HCT116 (cell line): ENCODE measurements at regions not wholly inside any gene's neighbourhood (a gene's known extent, or its start where the extent isn't known, plus 50 kb on each side); places are given as distances from the start of the nearest gene placed in this dataset.

Experiments
- CTCF ChIP-seq, 3 experiments: fragments of 200-600 bp in 1 of 3; sonication (generic) in 1 of 3; IDR thresholded peaks in 2 of 3; conservative IDR thresholded peaks in 1 of 3; 2 replicates each; pipeline ENCODE4 v1.5.1; 2012 to 2017; ENCODE audit warnings: low read depth in 2 of 3, low read length in 2 of 3, antibody characterized with exemption in 1 of 3, borderline replicate concordance in 1 of 3, control low read depth in 1 of 3, mild to moderate bottlenecking in 1 of 3, mixed read lengths in 1 of 3, mixed run types in 1 of 3, moderate library complexity in 1 of 3; ENCODE audit not compliant: insufficient read depth in 1 of 3
- EGR1 ChIP-seq: IDR thresholded peaks from 2 replicates; pipeline ENCODE4 v1.6.1; 2012; ENCODE audit warnings: low read depth
- EZH2 ChIP-seq: fragments of 200-600 bp; sonication (generic); IDR thresholded peaks from 2 replicates; pipeline ENCODE4 v1.6.1; 2017; ENCODE audit warnings: antibody characterized with exemption, mixed run types
- EZH2phosphoT487 ChIP-seq: fragments of 200-600 bp; IDR thresholded peaks from 2 replicates; pipeline ENCODE4 v1.6.1; 2018; ENCODE audit warnings: antibody characterized with exemption, borderline replicate concordance
- FOSL1 ChIP-seq: IDR thresholded peaks from 2 replicates; pipeline ENCODE4 v1.6.1; 2012; ENCODE audit warnings: low read depth
- JUND ChIP-seq: IDR thresholded peaks from 2 replicates; pipeline ENCODE4 v1.6.1; 2012
- POLR2A ChIP-seq: IDR thresholded peaks from 2 replicates; pipeline ENCODE4 v1.7.0; 2011; ENCODE audit warnings: borderline replicate concordance; ENCODE audit not compliant: insufficient read depth, insufficient read length; ENCODE audit errors: extremely low read depth
- RAD21 ChIP-seq: IDR thresholded peaks from 2 replicates; pipeline ENCODE4 v1.6.1; 2012; ENCODE audit warnings: low read depth, mild to moderate bottlenecking
- REST ChIP-seq: IDR thresholded peaks from 2 replicates; pipeline ENCODE4 v1.6.1; 2012; ENCODE audit warnings: low read depth
- SIN3A ChIP-seq: IDR thresholded peaks from 2 replicates; pipeline ENCODE4 v1.6.1; 2012; ENCODE audit warnings: low read depth
- TCF7L2 ChIP-seq: IDR thresholded peaks from 2 replicates; pipeline ENCODE4 v1.7.0; 2011; ENCODE audit warnings: borderline replicate concordance, inconsistent platforms; ENCODE audit not compliant: insufficient read depth, insufficient read length; ENCODE audit errors: extremely low read depth
- ZBTB33 ChIP-seq: IDR thresholded peaks from 2 replicates; pipeline ENCODE4 v1.6.1; 2011; ENCODE audit warnings: mild to moderate bottlenecking, low read length, moderate library complexity; ENCODE audit not compliant: insufficient replicate concordance; ENCODE audit errors: extremely low read depth
- ZNF274 ChIP-seq: fragments of 200-500 bp; sonication (Bioruptor generic); IDR thresholded peaks from 2 replicates; pipeline ENCODE4 v1.6.1; 2014; ENCODE audit warnings: mild to moderate bottlenecking, low read depth, low read length, inconsistent platforms

DNA sequence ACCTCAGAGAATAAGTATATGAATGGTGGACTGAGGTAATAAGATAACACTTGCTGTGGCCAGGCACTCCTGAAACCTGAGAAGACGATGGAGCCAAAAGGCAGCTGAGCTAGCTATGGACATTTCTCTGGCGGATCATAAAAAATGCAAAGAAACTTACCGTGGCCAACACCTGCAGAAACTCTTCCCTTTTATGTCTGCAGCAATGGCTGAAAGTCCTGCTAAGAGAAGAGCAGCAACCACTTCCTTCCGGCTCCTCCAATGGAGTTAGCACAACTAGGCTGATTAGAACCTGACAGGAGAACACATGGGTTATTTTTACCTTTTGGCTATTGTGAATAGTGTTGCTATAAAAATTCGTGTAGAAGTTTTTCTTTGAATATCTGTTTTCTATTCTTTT, 76.0 kb upstream of the MAGEB16 start:
- TF ChIP-seq EGR1: no peak
- TF ChIP-seq CTCF (IDR thresholded peaks at IDR 0.05 in 2 of 3, conservative IDR thresholded peaks at IDR 0.05 in 1 of 3; ENCODE audit: borderline replicate concordance in 1 of 3, insufficient read depth in 1 of 3, low read depth in 2 of 3, low read length in 2 of 3): no peak
- no peak for TF ChIP-seq EZH2
- no peak for TF ChIP-seq REST
- no peak for TF ChIP-seq POLR2A
- no peak for TF ChIP-seq JUND
- TF ChIP-seq RAD21: no peak
- TF ChIP-seq FOSL1: no peak
- no peak for TF ChIP-seq EZH2phosphoT487
- no peak for TF ChIP-seq ZBTB33
- TF ChIP-seq SIN3A: no peak
- TF ChIP-seq TCF7L2: no peak
- TF ChIP-seq ZNF274: no peak
